Hepatocyte (in vitro differentiated cells): ENCODE measurements at regions not wholly inside any gene's neighbourhood (a gene's known extent, or its start where the extent isn't known, plus 50 kb on each side); places are given as distances from the start of the nearest gene placed in this dataset.

Source experiments
- DNase-seq: peaks from one replicate; pipeline ENCODE4 v3.0.0-alpha.2; 2016; ENCODE audit warnings: low spot score
- H2AFZ ChIP-seq: fragments of 200-600 bp; sonication (generic); 2 replicates; pipeline ENCODE4 v1.6.0; 2016; ENCODE audit warnings: antibody characterized with exemption, mild to moderate bottlenecking
- H3K27ac ChIP-seq: fragments of 200-600 bp; sonication (generic); 2 replicates; pipeline ENCODE4 v1.5.1; 2016; ENCODE audit warnings: mild to moderate bottlenecking
- H3K27me3 ChIP-seq: fragments of 200-600 bp; sonication (generic); 2 replicates; pipeline ENCODE4 v1.6.1; 2016
- H3K36me3 ChIP-seq: fragments of 200-600 bp; sonication (generic); replicated peaks from 2 replicates; pipeline ENCODE4 v1.5.1; 2016; ENCODE audit warnings: low read depth; ENCODE audit not compliant: insufficient read depth
- H3K4me1 ChIP-seq: fragments of 200-600 bp; sonication (generic); 2 replicates; pipeline ENCODE4 v1.5.1; 2016; ENCODE audit warnings: mild to moderate bottlenecking, moderate library complexity; ENCODE audit not compliant: insufficient read depth
- H3K4me2 ChIP-seq: fragments of 200-600 bp; sonication (generic); 2 replicates; pipeline ENCODE4 v1.6.0; 2016
- H3K4me3 ChIP-seq: fragments of 200-600 bp; sonication (generic); 2 replicates; pipeline ENCODE4 v1.5.1; 2016; ENCODE audit warnings: mild to moderate bottlenecking
- H3K79me2 ChIP-seq: fragments of 200-600 bp; sonication (generic); 2 replicates; pipeline ENCODE4 v1.6.0; 2017; ENCODE audit warnings: mild to moderate bottlenecking
- H3K9me2 ChIP-seq: fragments of 200-600 bp; sonication (generic); replicated peaks from 2 replicates; pipeline ENCODE4 v1.6.0; 2017; ENCODE audit warnings: mild to moderate bottlenecking; ENCODE audit not compliant: insufficient read depth
- H3K9me3 ChIP-seq: fragments of 200-600 bp; sonication (generic); 2 replicates; pipeline ENCODE4 v1.5.1; 2016; ENCODE audit warnings: low read depth, mild to moderate bottlenecking
- H4K20me1 ChIP-seq: fragments of 200-600 bp; sonication (generic); 2 replicates; pipeline ENCODE4 v1.6.0; 2016; ENCODE audit warnings: mild to moderate bottlenecking; ENCODE audit not compliant: insufficient read depth, poor library complexity, severe bottlenecking
- CTCF ChIP-seq: fragments of 200-600 bp; sonication (generic); IDR thresholded peaks from 2 replicates; pipeline ENCODE4 v1.5.1; 2016; ENCODE audit warnings: antibody characterized with exemption, mild to moderate bottlenecking; ENCODE audit not compliant: poor library complexity
- EZH2 ChIP-seq: fragments of 200-600 bp; sonication (generic); IDR thresholded peaks from 2 replicates; pipeline ENCODE4 v1.6.1; 2016; ENCODE audit warnings: antibody characterized with exemption, mild to moderate bottlenecking, borderline replicate concordance
- EZH2phosphoT487 ChIP-seq: fragments of 200-600 bp; sonication (generic); IDR thresholded peaks from one replicate; pipeline ENCODE4 v1.6.1; 2018; ENCODE audit warnings: antibody characterized with exemption, mild to moderate bottlenecking, low read depth, moderate library complexity; ENCODE audit not compliant: unreplicated experiment, severe bottlenecking
- WGBS: methylation state at CpG from one replicate; pipeline ENCODE4 v1.1.6; 2016; ENCODE audit warnings: low lambda C conversion rate; ENCODE audit errors: missing lambda C conversion rate; 5-methylcytosine and 5-hydroxymethylcytosine counted together

DNA sequence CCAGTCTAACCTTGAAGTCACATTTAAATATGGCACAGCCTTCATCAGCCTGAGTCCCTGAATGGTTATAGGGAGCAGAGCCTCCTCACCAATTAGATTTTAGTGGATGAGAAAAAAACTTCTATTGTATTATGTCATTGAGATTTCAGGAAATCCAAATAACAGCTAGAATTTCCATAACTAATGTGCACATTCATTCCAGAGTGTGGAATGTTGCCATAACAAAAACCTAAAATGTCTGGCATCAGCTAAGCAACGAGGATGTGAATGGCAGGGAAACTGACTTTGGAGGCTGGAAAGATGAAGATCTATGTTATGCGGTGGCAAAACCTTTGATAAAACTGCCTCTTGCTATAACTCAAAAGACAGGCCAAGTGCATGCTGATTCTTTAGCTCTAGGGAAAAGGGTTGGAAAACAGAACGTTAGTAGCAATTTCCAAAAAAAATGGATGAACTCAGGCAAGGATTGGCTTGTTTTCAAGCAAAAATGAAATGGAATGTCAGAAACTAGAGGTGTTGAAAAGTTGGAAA is 91.3 kb upstream of the NFIB start:
- no peaks in the 10 kb centered on the region for H4K20me1 ChIP-seq

DNA sequence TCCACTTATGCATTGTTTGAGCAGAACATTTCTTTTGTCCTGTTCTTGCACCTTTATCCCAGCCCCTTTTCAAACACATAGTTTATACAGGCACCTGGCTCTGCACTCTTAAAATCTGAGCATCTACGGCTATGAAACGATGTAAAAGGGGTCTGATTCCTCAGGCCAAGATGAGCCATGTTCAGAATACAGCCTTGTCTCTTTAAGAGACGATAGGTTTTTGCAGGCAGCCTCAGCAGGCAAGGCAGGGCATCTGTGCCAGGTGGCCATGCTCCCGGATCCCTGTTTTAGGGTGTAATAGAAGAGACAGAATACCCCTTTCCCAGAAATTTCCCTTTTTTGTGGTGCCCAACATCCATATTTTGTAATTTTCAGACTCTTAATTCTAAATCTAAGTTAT is 89.1 kb upstream of the NFIB start:
- WGBS = 66% methylated on average over 4 of the region's 4 CpGs
- H3K27me3 ChIP-seq = no peaks in the 10 kb centered on the region
- H3K27ac ChIP-seq = no peak overlapping the region
- no peak overlapping the region for H3K4me3 ChIP-seq
- H2AFZ ChIP-seq = no peak overlapping the region
- no peak for TF ChIP-seq EZH2phosphoT487
- no peak for TF ChIP-seq CTCF
- no peak for TF ChIP-seq EZH2
- no peaks in the 10 kb centered on the region for H4K20me1 ChIP-seq
- DNase-seq = no peak
- H3K4me1 ChIP-seq = peaks cover 7% of the 10 kb centered on the region
- no peaks in the 10 kb centered on the region for H3K79me2 ChIP-seq
- H3K36me3 ChIP-seq = no peaks in the 10 kb centered on the region
- no peaks in the 10 kb centered on the region for H3K9me3 ChIP-seq
- no peak overlapping the region for H3K4me2 ChIP-seq
- H3K9me2 ChIP-seq = no peaks in the 10 kb centered on the region

More for the DNA sequence above, 91.3 kb upstream of the NFIB start:
- TF ChIP-seq EZH2 (no peak), CTCF (no peak), EZH2phosphoT487 (no peak)
- no peak overlapping the region for H2AFZ ChIP-seq
- H3K4me1 ChIP-seq = peaks cover 2% of the 10 kb centered on the region
- H3K4me3 ChIP-seq = no peak overlapping the region
- H3K27ac ChIP-seq = no peak overlapping the region
- no peak for DNase-seq
- WGBS = 90% methylated on average over 3 of the region's 3 CpGs
- H3K27me3 ChIP-seq = no peaks in the 10 kb centered on the region
- no peak overlapping the region for H3K4me2 ChIP-seq
- no peaks in the 10 kb centered on the region for H3K9me2 ChIP-seq
- no peaks in the 10 kb centered on the region for H3K36me3 ChIP-seq
- no peaks in the 10 kb centered on the region for H3K79me2 ChIP-seq
- no peaks in the 10 kb centered on the region for H3K9me3 ChIP-seq

- H2AFZ ChIP-seq = no peak overlapping the region
- no peak overlapping the region for H3K4me2 ChIP-seq
- no peak for DNase-seq
- H3K4me3 ChIP-seq = no peak overlapping the region
- H3K79me2 ChIP-seq = no peaks in the 10 kb centered on the region
- WGBS = 74% methylated on average over 3 of the region's 3 CpGs
- H4K20me1 ChIP-seq = no peaks in the 10 kb centered on the region
- no peaks in the 10 kb centered on the region for H3K9me2 ChIP-seq
- peak overlapping the region; percentile 6 for H3K27ac ChIP-seq
- H3K9me3 ChIP-seq = no peaks in the 10 kb centered on the region
- peaks cover 7% of the 10 kb centered on the region for H3K4me1 ChIP-seq
- H3K27me3 ChIP-seq = no peaks in the 10 kb centered on the region
- no peak for TF ChIP-seq EZH2phosphoT487
- TF ChIP-seq EZH2 = no peak
- TF ChIP-seq CTCF = no peak
- H3K36me3 ChIP-seq = no peaks in the 10 kb centered on the region
Observed at GRCh38 chr9:14402583-14402982, 88.6 kb upstream of the NFIB start.

DNA sequence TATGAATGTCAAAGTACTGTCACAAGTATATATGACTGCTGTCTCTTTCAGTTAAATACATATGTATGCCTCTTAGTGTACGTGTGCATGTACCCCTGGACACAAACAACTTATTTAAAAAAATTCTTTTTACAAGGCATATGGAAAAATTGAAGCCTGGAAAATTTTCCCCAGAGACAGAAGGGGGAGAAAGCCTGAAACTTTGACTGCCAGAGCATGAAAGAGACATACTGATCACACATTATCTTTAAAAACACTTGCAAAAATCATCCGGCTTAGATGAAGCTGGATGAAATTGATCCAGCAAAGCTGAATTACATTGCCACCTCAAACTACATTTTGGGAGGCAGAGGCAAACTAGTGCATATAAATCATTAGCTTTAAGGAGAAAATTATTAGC is 88.0 kb upstream of the NFIB start:
- Histone ChIP-seq H3K27ac (peak overlapping the region; percentile 6), H3K79me2 (no peaks in the 10 kb centered on the region), H3K9me3 (no peaks in the 10 kb centered on the region), H3K36me3 (no peaks in the 10 kb centered on the region), H3K4me3 (no peak overlapping the region), H4K20me1 (no peaks in the 10 kb centered on the region), H3K27me3 (no peaks in the 10 kb centered on the region), H2AFZ (no peak overlapping the region), H3K4me1 (peaks cover 7% of the 10 kb centered on the region), H3K9me2 (no peaks in the 10 kb centered on the region), H3K4me2 (no peak overlapping the region)
- DNase-seq = no peak
- no peak for TF ChIP-seq EZH2
- TF ChIP-seq CTCF = no peak
- TF ChIP-seq EZH2phosphoT487 = no peak
- 70% methylated on average over 2 of the region's 2 CpGs for WGBS
